GM13976 (cell line): ENCODE measurements at regions not wholly inside any gene's neighbourhood (a gene's known extent, or its start where the extent isn't known, plus 50 kb on each side); places are given as distances from the start of the nearest gene placed in this dataset.

ENCODE experiments used
- DNase-seq: peaks from one replicate; pipeline ENCODE4 v3.0.0; 2012; ENCODE audit warnings: low spot score
- CTCF ChIP-seq: IDR thresholded peaks from 2 replicates; pipeline ENCODE4 v1.5.1; 2012; ENCODE audit warnings: borderline replicate concordance, mild to moderate bottlenecking; ENCODE audit not compliant: insufficient read depth; ENCODE audit errors: extremely low read depth, missing control alignments, control extremely low read depth
- in situ Hi-C: fragments of 300-500 bp; cut with MboI; formaldehyde crosslinking; loops from one replicate; pipeline ENCODE4 v1.12.0; 2022; ENCODE audit warnings: low sequenced_read_pairs, mixed read lengths, inconsistent platforms; ENCODE audit not compliant: unreplicated experiment

DNA sequence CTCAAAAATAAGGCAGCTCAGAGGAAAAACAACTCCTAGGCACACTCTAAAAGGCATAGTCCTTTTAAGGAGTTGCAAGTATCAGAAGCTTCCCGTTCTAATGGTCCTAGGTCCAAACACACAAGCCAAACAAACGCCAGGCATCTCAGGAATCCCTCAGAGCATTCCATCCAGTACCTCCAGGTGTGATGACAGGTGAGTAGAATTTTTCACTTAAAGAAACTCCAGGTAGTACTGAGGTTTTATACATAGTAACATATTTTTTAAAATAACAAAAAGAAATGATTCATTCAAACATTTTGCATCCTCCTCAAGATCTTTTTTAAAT lies 1092.3 kb downstream of the TUSC7 start:
- in situ Hi-C loops, result no loop called here
- no peak for DNase-seq
- TF ChIP-seq CTCF, result no peak

DNA sequence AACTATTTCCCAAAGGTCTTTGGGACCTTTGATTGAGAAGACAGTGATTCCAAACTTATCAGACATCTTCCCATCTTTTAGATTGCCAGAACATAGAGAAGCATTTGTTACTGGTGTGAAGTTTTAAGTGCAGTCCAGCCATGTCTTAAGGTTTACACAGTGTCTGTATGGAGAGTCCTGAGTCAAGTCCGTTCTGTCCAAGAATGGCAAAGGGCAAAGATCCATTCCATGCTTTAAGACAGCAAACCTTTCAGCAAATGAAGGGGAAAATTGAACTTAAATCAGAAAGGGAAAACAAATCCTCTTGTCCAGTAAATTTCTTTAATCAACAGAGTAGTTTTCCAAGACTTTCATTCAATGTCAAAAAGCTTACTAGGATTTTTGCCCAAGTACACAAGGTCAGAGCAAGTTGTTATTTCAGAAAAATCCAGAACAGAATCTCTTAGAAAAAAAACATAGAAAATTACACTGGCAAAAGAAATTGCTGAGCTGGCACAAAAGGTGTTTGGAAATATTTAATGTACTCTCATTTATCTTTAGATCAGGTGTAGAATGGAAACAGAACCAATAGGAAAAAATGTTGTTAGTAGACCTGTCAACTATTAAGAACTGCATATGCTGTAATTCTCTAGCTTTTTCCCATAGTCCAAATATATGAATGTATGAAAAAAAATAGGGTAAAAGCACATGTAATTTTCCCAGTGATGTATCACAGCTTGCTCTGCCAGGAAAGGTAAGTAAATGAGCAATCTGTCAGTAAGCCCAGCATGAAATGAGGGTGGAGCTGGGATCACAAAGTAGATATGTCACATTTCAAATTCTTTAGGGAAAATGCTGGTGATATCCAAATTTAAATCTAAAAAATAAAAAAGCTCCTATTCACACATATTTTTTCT lies 1099.9 kb downstream of the TUSC7 start:
- no peak for DNase-seq
- no peak for TF ChIP-seq CTCF
- in situ Hi-C loops, result no loop called here

- TF ChIP-seq CTCF, result no peak
- in situ Hi-C loops, result no loop called here
- no peak for DNase-seq
Measured at GRCh38 chr3:117811786-117812185, 1102.2 kb downstream of the TUSC7 start.

GRCh38 chr3:117814975-117815374 lies 1105.4 kb downstream of the TUSC7 start:
- in situ Hi-C loops, result no loop called here
- TF ChIP-seq CTCF, result no peak
- no peak for DNase-seq

- TF ChIP-seq CTCF, result no peak
Measured at GRCh38 chr3:117817103-117817502, 1107.5 kb downstream of the TUSC7 start.

GRCh38 chr3:117818592-117818991 lies 1109.0 kb downstream of the TUSC7 start:
- DNase-seq, result no peak
- TF ChIP-seq CTCF, result no peak
- in situ Hi-C loops, result no loop called here

More at GRCh38 chr3:117817103-117817502, 1107.5 kb downstream of the TUSC7 start:
- no peak for DNase-seq
- in situ Hi-C loops, result no loop called here
